ENCODE measurements at regions not wholly inside any gene's neighbourhood (a gene's known extent, or its start where the extent isn't known, plus 50 kb on each side); places are given as distances from the start of the nearest gene placed in this dataset.

GRCh38 chr2:139514951-139515350 is 734.8 kb upstream of the NXPH2 start:
- TF ChIP-seq CTCF (IDR thresholded peaks at IDR 0.05), result no peak
- no peak for TF ChIP-seq POLR2AphosphoS5 (IDR thresholded peaks at IDR 0.05)
- no peak for TF ChIP-seq POLR2A (IDR thresholded peaks at IDR 0.05; ENCODE audit: low read depth)

Data from esophagus muscularis mucosa (tissue), 3 donors.